K562 (cell line): ENCODE measurements at regions not wholly inside any gene's neighbourhood (a gene's known extent, or its start where the extent isn't known, plus 50 kb on each side); places are given as distances from the start of the nearest gene placed in this dataset.

Source experiments
- ATAC-seq: fragments of 200-7000 bp; cut with Tn5 transposase; 3 replicates; pipeline ENCODE4 v1.9.1; 2020; ENCODE audit warnings: moderate library complexity
- BruUV-seq: library from RNA; stranded (reverse); fragments of 400-500 nt; replicated peaks from 2 replicates; lab custom pipeline; 2021; lab: Mats Ljungman, UMichigan
- CTCF ChIA-PET: fragments of 300-600 bp; formaldehyde crosslinking; extraction: SDS; loops from one replicate; lab custom pipeline; 2021; ENCODE audit warnings: low intra/inter-chr PET ratio; lab: Yijun Ruan, JAX
- POLR2A ChIA-PET: fragments of 300-600, 350-650 bp; sonication (Branson Sonifier 250); formaldehyde crosslinking; extraction: SDS; loops from one replicate; lab custom pipeline; 2021; ENCODE audit warnings: antibody characterized with exemption, inconsistent platforms; lab: Yijun Ruan, JAX
- DNase-seq, 4 experiments: peaks; one replicate each; pipeline versions ENCODE4 v3.0.0 to v3.0.0-alpha.2; 2011 to 2018; ENCODE audit warnings: low spot score in 3 of 4, mixed read lengths in 3 of 4; ENCODE audit errors: extremely low read depth in 1 of 4
- FAIRE-seq: peaks from 2 replicates; lab custom pipeline; 2011; peaks lifted over from hg19 to GRCh38; lab: Jason Lieb, UNC
- H2AFZ ChIP-seq: 2 replicates; pipeline ENCODE4 v1.6.0; 2011; ENCODE audit warnings: low read depth, low read length, control low read depth, inconsistent platforms
- H3K27ac ChIP-seq: fragments of 200-600 bp; 3 replicates; pipeline ENCODE4 v1.8.0; 2011; ENCODE audit warnings: low read depth, mild to moderate bottlenecking, control low read depth, inconsistent platforms, low read length, moderate library complexity, mixed read lengths; ENCODE audit errors: extremely low read depth
- H3K27me3 ChIP-seq, 2 experiments: fragments of 300-600 bp in 1 of 2; 2 replicates in 1 of 2; 3 replicates in 1 of 2; pipeline versions ENCODE4 v1.6.0 to v1.8.0; 2011; ENCODE audit warnings: inconsistent platforms in 2 of 2, low read length in 2 of 2, mild to moderate bottlenecking in 1 of 2, mixed read lengths in 1 of 2, moderate library complexity in 1 of 2; ENCODE audit not compliant: control insufficient read depth in 2 of 2, insufficient read depth in 2 of 2
- H3K36me3 ChIP-seq: fragments of 300-600 bp; 3 replicates; pipeline ENCODE4 v1.8.0; 2011; ENCODE audit warnings: mild to moderate bottlenecking, low read length, inconsistent platforms; ENCODE audit not compliant: control insufficient read depth, insufficient read depth
- H3K4me1 ChIP-seq, 2 experiments: fragments of 200-600 bp in 1 of 2; replicated peaks in 1 of 2; 2 replicates in 1 of 2; 3 replicates in 1 of 2; pipeline versions ENCODE4 v1.5.1 to v1.8.0; 2011; ENCODE audit warnings: inconsistent platforms in 2 of 2, low read length in 2 of 2, mild to moderate bottlenecking in 1 of 2, mixed read lengths in 1 of 2, moderate library complexity in 1 of 2; ENCODE audit not compliant: control insufficient read depth in 2 of 2, insufficient read depth in 2 of 2
- H3K4me2 ChIP-seq: 2 replicates; pipeline ENCODE4 v1.6.1; 2011; ENCODE audit warnings: low read length, control low read depth, inconsistent platforms, mixed read lengths; ENCODE audit not compliant: insufficient read depth
- H3K4me3 ChIP-seq: fragments of 200-600 bp; sonication (generic), shearing (Covaris generic); 2 replicates; pipeline ENCODE4 v1.5.1; 2016; ENCODE audit warnings: control low read depth, inconsistent platforms
- H3K79me2 ChIP-seq: fragments of 200-600 bp; 3 replicates; pipeline ENCODE4 v1.8.0; 2011; ENCODE audit warnings: low read length, inconsistent platforms; ENCODE audit not compliant: control insufficient read depth, insufficient read depth
- H3K9ac ChIP-seq, 2 experiments: 2 replicates each; pipeline versions ENCODE4 v1.6.0 to v1.6.1; 2011; ENCODE audit warnings: low read depth in 2 of 2, low read length in 2 of 2, control low read depth in 1 of 2, inconsistent platforms in 1 of 2, mild to moderate bottlenecking in 1 of 2, mixed read lengths in 1 of 2; ENCODE audit not compliant: insufficient read depth in 1 of 2
- H3K9me1 ChIP-seq: one replicate; pipeline ENCODE4 v1.6.0; 2011; ENCODE audit warnings: inconsistent platforms, mild to moderate bottlenecking, low read length, moderate library complexity; ENCODE audit not compliant: control insufficient read depth, insufficient read depth
- H3K9me3 ChIP-seq: replicated peaks from 2 replicates; pipeline ENCODE4 v1.5.1; 2011; ENCODE audit warnings: low read depth, low read length, inconsistent platforms; ENCODE audit not compliant: control insufficient read depth, insufficient read depth
- H4K20me1 ChIP-seq: replicated peaks from 2 replicates; pipeline ENCODE4 v1.6.1; 2011; ENCODE audit warnings: low read length, inconsistent platforms, mixed read lengths; ENCODE audit not compliant: control insufficient read depth, insufficient read depth
- E2F4 ChIP-seq: sonication (generic); formaldehyde crosslinking; IDR thresholded peaks from 2 replicates; pipeline ENCODE4 v1.8.0; 2022; ENCODE audit warnings: mild to moderate bottlenecking, low read depth, missing genetic modification reagents
- E4F1 ChIP-seq: fragments of 250-450 bp; sonication (Bioruptor Pico); IDR thresholded peaks from 2 replicates; pipeline ENCODE4 v1.5.0; 2021; ENCODE audit warnings: mild to moderate bottlenecking, borderline replicate concordance
- ELF4 ChIP-seq: fragments of 450-650 bp; formaldehyde crosslinking; IDR thresholded peaks from 2 replicates; pipeline ENCODE4 v1.4.0; 2022; ENCODE audit warnings: missing genetic modification characterization
- EWSR1 ChIP-seq: fragments of 450-650 bp; IDR thresholded peaks from 2 replicates; pipeline ENCODE4 v1.6.1; 2018; ENCODE audit warnings: borderline replicate concordance, mild to moderate bottlenecking, low read depth, moderate library complexity; ENCODE audit not compliant: partially characterized antibody
- HCFC1 ChIP-seq: IDR thresholded peaks from 2 replicates; pipeline ENCODE4 v1.6.1; 2012; ENCODE audit warnings: low read depth, low read length, improper control_type of control experiment
- HOXB6 ChIP-seq: fragments of 250-450 bp; sonication (Bioruptor Pico); IDR thresholded peaks from 2 replicates; pipeline ENCODE4 v1.5.1; 2022; ENCODE audit warnings: mild to moderate bottlenecking, borderline replicate concordance
- KHSRP ChIP-seq: fragments of 450-650 bp; IDR thresholded peaks from 2 replicates; pipeline ENCODE4 v1.6.1; 2017
- MXI1 ChIP-seq: IDR thresholded peaks from 2 replicates; pipeline ENCODE4 v1.6.1; 2011; ENCODE audit warnings: low read depth, mild to moderate bottlenecking, improper control_type of control experiment, low read length
- PML ChIP-seq: IDR thresholded peaks from 2 replicates; pipeline ENCODE4 v1.6.1; 2012; ENCODE audit warnings: low read length, inconsistent platforms
- SFPQ ChIP-seq: fragments of 200-400 bp; formaldehyde crosslinking; IDR thresholded peaks from 2 replicates; pipeline ENCODE4 v1.6.1; 2017; ENCODE audit warnings: mild to moderate bottlenecking, low read depth, low read length, moderate library complexity
- TRIM24 ChIP-seq, 2 experiments: fragments of 450-650 bp; IDR thresholded peaks; 2 replicates each; pipeline ENCODE4 v1.6.1; 2016
- YBX1 ChIP-seq: fragments of 450-650 bp; IDR thresholded peaks from 2 replicates; pipeline ENCODE4 v1.7.1; 2016; ENCODE audit warnings: mild to moderate bottlenecking
- ZBTB43 ChIP-seq: sonication (generic); formaldehyde crosslinking; IDR thresholded peaks from 2 replicates; pipeline ENCODE4 v1.8.0; 2023; ENCODE audit warnings: mild to moderate bottlenecking, missing genetic modification reagents
- ZKSCAN3 ChIP-seq: fragments of 250-450 bp; sonication (Bioruptor Pico); IDR thresholded peaks from 2 replicates; pipeline ENCODE4 v1.4.0; 2020
- ZNF311 ChIP-seq: fragments of 250-450 bp; sonication (Bioruptor Pico); IDR thresholded peaks from 2 replicates; pipeline ENCODE4 v1.4.0; 2020; ENCODE audit warnings: mild to moderate bottlenecking, moderate library complexity
- ZNF41 ChIP-seq: fragments of 250-450 bp; sonication (Bioruptor Pico); conservative IDR thresholded peaks from 2 replicates; pipeline ENCODE4 v1.4.0; 2020; ENCODE audit warnings: mild to moderate bottlenecking
- WGBS: fragments of 100-300 bp; shearing (Covaris generic); methylation state at CpG from one replicate; pipeline ENCODE4 v1.1.6; 2016; ENCODE audit warnings: low coverage, mixed read lengths; ENCODE audit not compliant: insufficient coverage; ENCODE audit errors: missing lambda C conversion rate; 5-methylcytosine and 5-hydroxymethylcytosine counted together
- in situ Hi-C: fragments of 300-500 bp; cut with MboI; formaldehyde crosslinking; loops from 4 replicates; pipeline ENCODE4 v1.15.0; 2018; ENCODE audit warnings: inconsistent platforms, mixed read lengths
- intact Hi-C: fragments of 100-400 bp; cut with micrococcal nuclease; formaldehyde crosslinking; loops from 2 replicates; pipeline ENCODE4 v1.14.2; 2022

- no peak for TF ChIP-seq PML
- TF ChIP-seq, all 486 proteins: peak for 0
Observed at GRCh38 chr5:57839437-57840079, 356.9 kb upstream of the ACTBL2 start (continued).

GRCh38 chr5:57839025-57839424 lies 356.4 kb upstream of the ACTBL2 start:
- no peaks in the 10 kb centered on the region for H3K9me1 ChIP-seq
- no peak for ATAC-seq

More at GRCh38 chr5:57839025-57839424, 356.4 kb upstream of the ACTBL2 start:
- H4K20me1 ChIP-seq: no peaks in the 10 kb centered on the region
- POLR2A ChIA-PET: no interaction called here
- H2AFZ ChIP-seq: no peak overlapping the region
- DNase-seq: no peak
- no peaks in the 10 kb centered on the region for H3K4me1 ChIP-seq
- H3K79me2 ChIP-seq: no peaks in the 10 kb centered on the region
- no TSS peak for BruUV-seq
- no peak overlapping the region for H3K4me3 ChIP-seq
- H3K9ac ChIP-seq: no peak overlapping the region
- H3K36me3 ChIP-seq: no peaks in the 10 kb centered on the region
- no peak overlapping the region for H3K27ac ChIP-seq
- no peak overlapping the region for H3K4me2 ChIP-seq
- intact Hi-C loops: no loop called here
- no peak for FAIRE-seq
- in situ Hi-C loops: no loop called here
- H3K27me3 ChIP-seq: peaks cover 0 to 4% of the 10 kb centered on the region in 2 experiments; a peak in 2 of 5 replicates
- CTCF ChIA-PET: no interaction called here
- 0% methylated on average over 3 of the region's 3 CpGs for WGBS
- no peaks in the 10 kb centered on the region for H3K9me3 ChIP-seq
- TF ChIP-seq TRIM24 (IDR thresholded peaks at IDR 0.05) (no peak), ZBTB43 (CRISPR knock-in tag) (no peak), E4F1 (no peak), HOXB6 (CRISPR knock-in tag) (no peak), ZKSCAN3 (CRISPR knock-in tag) (no peak), MXI1 (no peak), ELF4 (CRISPR knock-in tag) (no peak), HCFC1 (no peak), ZNF41 (CRISPR knock-in tag) (no peak), ZNF311 (CRISPR knock-in tag) (no peak), EWSR1 (no peak), YBX1 (no peak), SFPQ (no peak), KHSRP (no peak), E2F4 (no peak)
- TF ChIP-seq, all 486 proteins: peak for 0
